SKM-1 treated with dmso at 0.1 percent for 144 hours (cell line): ENCODE measurements at regions not wholly inside any gene's neighbourhood (a gene's known extent, or its start where the extent isn't known, plus 50 kb on each side); places are given as distances from the start of the nearest gene placed in this dataset.
"Not testable (repeated sequence)": the region's sequence is repeated elsewhere in the genome, so short reads cannot be mapped to it uniquely, and the experiment has no call there.

Experiments used
- DNase-seq: peaks from one replicate; lab custom pipeline; 2025; ENCODE audit not compliant: unreplicated experiment; lab: John Stamatoyannopoulos, UW

GRCh38 chr22:48404801-48405447 lies 1422.7 kb downstream of the BRD1 start:
- DNase-seq, result no peak

GRCh38 chr22:48403521-48404403 lies 1423.9 kb downstream of the BRD1 start:
- DNase-seq, result no peak

- no peak for DNase-seq
Measured at GRCh38 chr22:48402591-48403031, 1425.1 kb downstream of the BRD1 start.

- DNase-seq, result not testable (repeated sequence)
Measured at GRCh38 chr22:48401523-48401922, 1426.2 kb downstream of the BRD1 start.

- DNase-seq, result no peak
Measured at GRCh38 chr22:48398181-48398905, 1429.3 kb downstream of the BRD1 start.

- DNase-seq, result no peak
Measured at GRCh38 chr22:48397531-48398180, 1430.0 kb downstream of the BRD1 start.

- no peak for DNase-seq
Measured at GRCh38 chr22:48396785-48397530, 1430.7 kb downstream of the BRD1 start.

GRCh38 chr22:48396091-48396784 lies 1431.4 kb downstream of the BRD1 start:
- DNase-seq, result no peak

- DNase-seq, result no peak
Measured at GRCh38 chr22:48395201-48395600, 1432.5 kb downstream of the BRD1 start.

- DNase-seq, result no peak
Measured at GRCh38 chr22:48394787-48395186, 1432.9 kb downstream of the BRD1 start.

- no peak for DNase-seq
Measured at GRCh38 chr22:48393885-48394284, 1433.8 kb downstream of the BRD1 start.

GRCh38 chr22:48393041-48393370 lies 1434.7 kb downstream of the BRD1 start:
- DNase-seq, result no peak

GRCh38 chr22:48391820-48392219 lies 1435.9 kb downstream of the BRD1 start:
- DNase-seq, result no peak

- no peak for DNase-seq
Measured at GRCh38 chr22:48391171-48391711, 1436.4 kb downstream of the BRD1 start.

GRCh38 chr22:48389916-48390315 lies 1437.8 kb downstream of the BRD1 start:
- DNase-seq, result no peak

GRCh38 chr22:48382197-48382596 lies 1445.5 kb downstream of the BRD1 start:
- DNase-seq, result no peak

GRCh38 chr22:48380016-48380665 lies 1447.5 kb downstream of the BRD1 start:
- no peak for DNase-seq

- DNase-seq, result no peak
Measured at GRCh38 chr22:48379371-48379770, 1448.3 kb downstream of the BRD1 start.

- no peak for DNase-seq
Measured at GRCh38 chr22:48378673-48379072, 1449.0 kb downstream of the BRD1 start.
